Vagina (tissue), 2 donors: ENCODE measurements at regions not wholly inside any gene's neighbourhood (a gene's known extent, or its start where the extent isn't known, plus 50 kb on each side); places are given as distances from the start of the nearest gene placed in this dataset.

ENCODE experiments used
- DNase-seq, 2 donors: peaks; one replicate each; pipeline ENCODE4 v3.0.0-alpha.2; 2017; ENCODE audit errors: extremely low spot score in 2 of 2
- H3K27ac ChIP-seq: fragments of 200-600 bp; sonication (generic); one replicate; pipeline ENCODE4 v1.5.1; 2019
- H3K27me3 ChIP-seq: fragments of 200-600 bp; sonication (generic); one replicate; pipeline ENCODE4 v1.5.1; 2019
- H3K36me3 ChIP-seq, 2 donors: fragments of 200-600 bp; sonication (generic); one replicate each; pipeline ENCODE4 v1.5.1; 2017 to 2019
- H3K4me1 ChIP-seq: fragments of 200-600 bp; sonication (generic); one replicate; pipeline ENCODE4 v1.5.1; 2019
- H3K4me3 ChIP-seq, 2 donors: fragments of 200-600 bp; sonication (generic); 1 replicate in 1 of 2; 2 replicates in 1 of 2; pipeline ENCODE4 v1.5.1; 2016 to 2019
- H3K9me3 ChIP-seq: fragments of 200-600 bp; sonication (generic); one replicate; pipeline ENCODE4 v1.5.1; 2019
- POLR2A ChIP-seq, 2 donors: fragments of 450-650 bp; IDR thresholded peaks; one replicate each; pipeline ENCODE4 v1.6.1; 2017; ENCODE audit warnings: antibody characterized with exemption in 2 of 2, mild to moderate bottlenecking in 2 of 2, moderate library complexity in 2 of 2
- POLR2AphosphoS5 ChIP-seq, 2 donors: sonication (generic); formaldehyde crosslinking; IDR thresholded peaks; one replicate each; pipeline ENCODE4 v1.9.0; 2017; ENCODE audit warnings: antibody characterized with exemption in 2 of 2, mild to moderate bottlenecking in 2 of 2, low read depth in 1 of 2; ENCODE audit not compliant: insufficient read depth in 1 of 2
- intact Hi-C: fragments of 100-400 bp; cut with DNase I; formaldehyde crosslinking; loops from one replicate; pipeline ENCODE4 v1.15.1; 2023
- TF ChIP-seq, protein P1 (sequence below), 3 experiments: fragments of 450-650 bp in 2 of 3; fragments of 200-600 bp in 1 of 3; sonication (generic) in 1 of 3; IDR thresholded peaks; one replicate each; pipeline ENCODE4 v1.5.1; 2017 to 2019; ENCODE audit warnings: antibody characterized with exemption in 3 of 3, mild to moderate bottlenecking in 2 of 3, moderate library complexity in 2 of 3

GRCh38 chr15:47917881-47918280, 200.6 kb downstream of the SEMA6D start:
- no peaks in the 10 kb centered on the region for H3K4me1 ChIP-seq
- no peaks in the 10 kb centered on the region for H3K9me3 ChIP-seq
- TF ChIP-seq POLR2A (IDR thresholded peaks at IDR 0.05) (no peak), POLR2AphosphoS5 (IDR thresholded peaks at IDR 0.05; ENCODE audit: insufficient read depth in 1 of 2, low read depth in 1 of 2) (no peak)
- TF ChIP-seq, protein P1, sequence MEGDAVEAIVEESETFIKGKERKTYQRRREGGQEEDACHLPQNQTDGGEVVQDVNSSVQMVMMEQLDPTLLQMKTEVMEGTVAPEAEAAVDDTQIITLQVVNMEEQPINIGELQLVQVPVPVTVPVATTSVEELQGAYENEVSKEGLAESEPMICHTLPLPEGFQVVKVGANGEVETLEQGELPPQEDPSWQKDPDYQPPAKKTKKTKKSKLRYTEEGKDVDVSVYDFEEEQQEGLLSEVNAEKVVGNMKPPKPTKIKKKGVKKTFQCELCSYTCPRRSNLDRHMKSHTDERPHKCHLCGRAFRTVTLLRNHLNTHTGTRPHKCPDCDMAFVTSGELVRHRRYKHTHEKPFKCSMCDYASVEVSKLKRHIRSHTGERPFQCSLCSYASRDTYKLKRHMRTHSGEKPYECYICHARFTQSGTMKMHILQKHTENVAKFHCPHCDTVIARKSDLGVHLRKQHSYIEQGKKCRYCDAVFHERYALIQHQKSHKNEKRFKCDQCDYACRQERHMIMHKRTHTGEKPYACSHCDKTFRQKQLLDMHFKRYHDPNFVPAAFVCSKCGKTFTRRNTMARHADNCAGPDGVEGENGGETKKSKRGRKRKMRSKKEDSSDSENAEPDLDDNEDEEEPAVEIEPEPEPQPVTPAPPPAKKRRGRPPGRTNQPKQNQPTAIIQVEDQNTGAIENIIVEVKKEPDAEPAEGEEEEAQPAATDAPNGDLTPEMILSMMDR (IDR thresholded peaks at IDR 0.05): no peak
- DNase-seq: no peak
- intact Hi-C loops: no loop called here
- no peak overlapping the region for H3K4me3 ChIP-seq
- H3K27me3 ChIP-seq: no peaks in the 10 kb centered on the region
- H3K27ac ChIP-seq: no peak overlapping the region
- H3K36me3 ChIP-seq: no peaks in the 10 kb centered on the region

- no peaks in the 10 kb centered on the region for H3K27me3 ChIP-seq
- H3K9me3 ChIP-seq: no peaks in the 10 kb centered on the region
- no peak overlapping the region for H3K4me3 ChIP-seq
- no peaks in the 10 kb centered on the region for H3K4me1 ChIP-seq
- DNase-seq: no peak
- TF ChIP-seq, protein P1 (IDR thresholded peaks at IDR 0.05): no peak
- TF ChIP-seq POLR2AphosphoS5 (IDR thresholded peaks at IDR 0.05; ENCODE audit: insufficient read depth in 1 of 2, low read depth in 1 of 2) (no peak), POLR2A (IDR thresholded peaks at IDR 0.05) (no peak)
- no peaks in the 10 kb centered on the region for H3K36me3 ChIP-seq
- intact Hi-C loops: no loop called here
- no peak overlapping the region for H3K27ac ChIP-seq
These were observed 201.6 kb downstream of the SEMA6D start for GRCh38 chr15:47918877-47919276.

GRCh38 chr15:47924381-47924780, 196.4 kb upstream of the SLC24A5 start:
- Histone ChIP-seq H3K36me3 (no peaks in the 10 kb centered on the region), H3K4me3 (no peak overlapping the region), H3K27ac (no peak overlapping the region), H3K9me3 (no peaks in the 10 kb centered on the region), H3K4me1 (no peaks in the 10 kb centered on the region), H3K27me3 (no peaks in the 10 kb centered on the region)
- no peak for DNase-seq
- intact Hi-C loops: no loop called here
- TF ChIP-seq, protein P1 (IDR thresholded peaks at IDR 0.05): no peak
- TF ChIP-seq POLR2A (IDR thresholded peaks at IDR 0.05) (no peak), POLR2AphosphoS5 (IDR thresholded peaks at IDR 0.05; ENCODE audit: insufficient read depth in 1 of 2, low read depth in 1 of 2) (no peak)

GRCh38 chr15:47929138-47929803, 191.5 kb upstream of the SLC24A5 start:
- TF ChIP-seq, protein P1 (IDR thresholded peaks at IDR 0.05): no peak
- no peak for TF ChIP-seq POLR2AphosphoS5 (IDR thresholded peaks at IDR 0.05; ENCODE audit: insufficient read depth in 1 of 2, low read depth in 1 of 2)
- TF ChIP-seq POLR2A (IDR thresholded peaks at IDR 0.05): no peak
- H3K27ac ChIP-seq: no peak overlapping the region
- intact Hi-C loops: no loop called here
- no peaks in the 10 kb centered on the region for H3K27me3 ChIP-seq
- DNase-seq: no peak
- no peaks in the 10 kb centered on the region for H3K9me3 ChIP-seq
- no peak overlapping the region for H3K4me3 ChIP-seq
- H3K36me3 ChIP-seq: no peaks in the 10 kb centered on the region
- H3K4me1 ChIP-seq: peaks cover 14% of the 10 kb centered on the region

DNA sequence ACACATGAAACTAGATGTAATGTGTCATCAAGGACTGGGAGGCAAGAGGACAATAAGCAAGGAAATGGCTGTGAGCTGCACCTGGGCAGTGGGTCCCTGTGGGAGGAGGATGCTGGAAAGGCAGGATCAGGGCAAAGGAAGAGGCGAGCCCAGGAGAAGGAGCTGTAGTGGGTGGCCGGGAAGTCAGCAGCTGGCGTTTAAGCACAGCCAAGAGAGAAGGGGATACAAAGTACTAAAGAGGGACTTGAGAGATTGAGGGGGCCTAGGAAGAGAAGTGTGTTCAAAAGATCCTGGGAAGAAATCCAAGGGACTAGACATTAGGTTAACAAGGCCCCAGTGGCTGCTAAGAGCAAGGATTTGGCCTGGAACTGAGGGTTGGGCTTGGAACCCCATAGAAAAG, 188.5 kb upstream of the SLC24A5 start:
- peaks cover 14% of the 10 kb centered on the region for H3K4me1 ChIP-seq
- H3K4me3 ChIP-seq: no peak overlapping the region
- DNase-seq: no peak
- no peaks in the 10 kb centered on the region for H3K36me3 ChIP-seq
- TF ChIP-seq POLR2A (IDR thresholded peaks at IDR 0.05) (no peak), POLR2AphosphoS5 (IDR thresholded peaks at IDR 0.05; ENCODE audit: insufficient read depth in 1 of 2, low read depth in 1 of 2) (no peak)
- TF ChIP-seq, protein P1 (IDR thresholded peaks at IDR 0.05): no peak
- H3K27ac ChIP-seq: no peak overlapping the region
- intact Hi-C loops: no loop called here
- no peaks in the 10 kb centered on the region for H3K9me3 ChIP-seq
- no peaks in the 10 kb centered on the region for H3K27me3 ChIP-seq
